Neural cell (in vitro differentiated cells): ENCODE measurements at regions not wholly inside any gene's neighbourhood (a gene's known extent, or its start where the extent isn't known, plus 50 kb on each side); places are given as distances from the start of the nearest gene placed in this dataset.

Source experiments
- H2AFZ ChIP-seq: fragments of 200-600, 300-800 bp; sonication (generic), shearing (Covaris generic); 2 replicates; pipeline ENCODE4 v1.6.0; 2014; ENCODE audit warnings: low read depth, mild to moderate bottlenecking, antibody characterized with exemption, low read length, moderate library complexity
- H3F3A ChIP-seq: fragments of 200-600 bp; shearing (Covaris generic); 2 replicates; pipeline ENCODE4 v1.6.1; 2016; ENCODE audit warnings: mild to moderate bottlenecking, moderate library complexity, mixed read lengths, antibody characterized with exemption, low read length; ENCODE audit not compliant: insufficient read depth, poor library complexity, severe bottlenecking
- H3K27ac ChIP-seq: fragments of 200-600, 300-800 bp; sonication (generic), shearing (Covaris generic); 2 replicates; pipeline ENCODE4 v1.5.1; 2014; ENCODE audit warnings: mild to moderate bottlenecking, low read length, moderate library complexity
- H3K27me3 ChIP-seq: fragments of 300-800, 200-600 bp; sonication (generic), shearing (Covaris generic); 2 replicates; pipeline ENCODE4 v1.6.0; 2014; ENCODE audit warnings: mild to moderate bottlenecking, low read depth, low read length, moderate library complexity; ENCODE audit not compliant: insufficient read depth
- H3K36me3 ChIP-seq: fragments of 300-800, 200-600 bp; sonication (generic), shearing (Covaris generic); 2 replicates; pipeline ENCODE4 v1.5.1; 2014; ENCODE audit warnings: mild to moderate bottlenecking, antibody characterized with exemption, low read length, moderate library complexity; ENCODE audit not compliant: insufficient read depth
- H3K4me2 ChIP-seq: fragments of 300-800, 200-600 bp; sonication (generic), shearing (Covaris generic); 2 replicates; pipeline ENCODE4 v1.6.0; 2014; ENCODE audit warnings: mild to moderate bottlenecking, low read length
- H3K4me3 ChIP-seq: fragments of 300-800, 200-600 bp; sonication (generic), shearing (Covaris generic); 2 replicates; pipeline ENCODE4 v1.5.1; 2014; ENCODE audit warnings: mild to moderate bottlenecking, low read length, moderate library complexity
- H3K79me2 ChIP-seq: fragments of 200-600 bp; shearing (Covaris generic); replicated peaks from 2 replicates; pipeline ENCODE4 v1.6.0; 2014; ENCODE audit warnings: mild to moderate bottlenecking, low read length, moderate library complexity; ENCODE audit not compliant: insufficient read depth
- H3K9ac ChIP-seq: fragments of 300-800, 200-600 bp; sonication (generic), shearing (Covaris generic); 2 replicates; pipeline ENCODE4 v1.6.1; 2016; ENCODE audit warnings: mild to moderate bottlenecking, low read length, mixed read lengths
- H3K9me2 ChIP-seq: fragments of 200-600 bp; shearing (Covaris generic); 2 replicates; pipeline ENCODE4 v1.6.1; 2016; ENCODE audit warnings: mild to moderate bottlenecking, low read length, mixed read lengths; ENCODE audit not compliant: insufficient read depth
- H3K9me3 ChIP-seq: fragments of 200-600, 300-800 bp; sonication (generic), shearing (Covaris generic); 2 replicates; pipeline ENCODE4 v1.6.1; 2016; ENCODE audit warnings: mild to moderate bottlenecking, mixed run types, low read length, moderate library complexity, mixed read lengths
- H4K20me1 ChIP-seq: fragments of 200-600 bp; shearing (Covaris generic); 2 replicates; pipeline ENCODE4 v1.6.1; 2016; ENCODE audit warnings: mild to moderate bottlenecking, mixed run types; ENCODE audit not compliant: insufficient read depth
- CTCF ChIP-seq: fragments of 450-650 bp; IDR thresholded peaks from 2 replicates; pipeline ENCODE4 v1.5.1; 2014; ENCODE audit warnings: antibody characterized with exemption, mild to moderate bottlenecking, moderate library complexity; ENCODE audit not compliant: poor library complexity, severe bottlenecking
- EP300 ChIP-seq: fragments of 450-650 bp; conservative IDR thresholded peaks from 2 replicates; pipeline ENCODE4 v1.6.1; 2014; ENCODE audit warnings: antibody characterized with exemption, mild to moderate bottlenecking, moderate library complexity; ENCODE audit not compliant: poor library complexity, severe bottlenecking
- EZH2 ChIP-seq: fragments of 200-600, 300-800 bp; shearing (Covaris generic), sonication (generic); IDR thresholded peaks from 2 replicates; pipeline ENCODE4 v1.6.1; 2014; ENCODE audit warnings: antibody characterized with exemption, low read length, borderline replicate concordance, mild to moderate bottlenecking; ENCODE audit not compliant: insufficient read depth, poor library complexity, severe bottlenecking
- MXI1 ChIP-seq: fragments of 450-650 bp; conservative IDR thresholded peaks from 2 replicates; pipeline ENCODE4 v1.6.1; 2014; ENCODE audit warnings: antibody characterized with exemption, mild to moderate bottlenecking; ENCODE audit not compliant: poor library complexity, severe bottlenecking
- POLR2AphosphoS5 ChIP-seq: IDR thresholded peaks from 2 replicates; pipeline ENCODE4 v1.6.1; 2012
- RAD21 ChIP-seq: fragments of 450-650 bp; conservative IDR thresholded peaks from 2 replicates; pipeline ENCODE4 v1.6.1; 2014; ENCODE audit warnings: antibody characterized with exemption, mild to moderate bottlenecking, moderate library complexity
- REST ChIP-seq: IDR thresholded peaks from 2 replicates; pipeline ENCODE4 v1.6.1; 2012; ENCODE audit warnings: borderline replicate concordance
- SMC3 ChIP-seq: fragments of 450-650 bp; conservative IDR thresholded peaks from 2 replicates; pipeline ENCODE4 v1.6.1; 2014; ENCODE audit warnings: antibody characterized with exemption, mild to moderate bottlenecking, moderate library complexity; ENCODE audit not compliant: poor library complexity
- TAF1 ChIP-seq: IDR thresholded peaks from 2 replicates; pipeline ENCODE4 v1.6.1; 2012; ENCODE audit warnings: low read depth

- no peaks in the 10 kb centered on the region for H3K36me3 ChIP-seq
- no peak overlapping the region for H3K9ac ChIP-seq
- no peaks in the 10 kb centered on the region for H3F3A ChIP-seq
- no peak overlapping the region for H3K4me2 ChIP-seq
- no peak overlapping the region for H3K27ac ChIP-seq
- no peak for TF ChIP-seq REST
- no peak for TF ChIP-seq SMC3
- TF ChIP-seq EP300: no peak
- TF ChIP-seq TAF1: no peak
- TF ChIP-seq CTCF: no peak
- no peak for TF ChIP-seq RAD21
- TF ChIP-seq MXI1: no peak
- TF ChIP-seq POLR2AphosphoS5: no peak
- no peak for TF ChIP-seq EZH2
- no peaks in the 10 kb centered on the region for H3K27me3 ChIP-seq
- no peaks in the 10 kb centered on the region for H3K9me2 ChIP-seq
- no peaks in the 10 kb centered on the region for H4K20me1 ChIP-seq
- no peak overlapping the region for H3K4me3 ChIP-seq
- no peak overlapping the region for H2AFZ ChIP-seq
- no peaks in the 10 kb centered on the region for H3K9me3 ChIP-seq
- H3K79me2 ChIP-seq: no peaks in the 10 kb centered on the region
Measured at GRCh38 chr5:93998951-93999455, 257.6 kb upstream of the POU5F2 start.

- H3K9ac ChIP-seq: no peak overlapping the region
- no peaks in the 10 kb centered on the region for H4K20me1 ChIP-seq
- no peaks in the 10 kb centered on the region for H3K79me2 ChIP-seq
- H3K9me2 ChIP-seq: no peaks in the 10 kb centered on the region
- no peaks in the 10 kb centered on the region for H3K9me3 ChIP-seq
- no peak overlapping the region for H3K4me2 ChIP-seq
- no peak overlapping the region for H3K4me3 ChIP-seq
- H2AFZ ChIP-seq: no peak overlapping the region
- no peak overlapping the region for H3K27ac ChIP-seq
- H3K36me3 ChIP-seq: no peaks in the 10 kb centered on the region
- no peaks in the 10 kb centered on the region for H3F3A ChIP-seq
- H3K27me3 ChIP-seq: no peaks in the 10 kb centered on the region
- TF ChIP-seq SMC3 (no peak), EP300 (no peak), RAD21 (no peak), EZH2 (no peak), REST (no peak), MXI1 (no peak), POLR2AphosphoS5 (no peak), TAF1 (no peak), CTCF (no peak)
Measured at GRCh38 chr5:93997562-93997961, 256.2 kb upstream of the POU5F2 start.
